NCI-H748 (cell line): ENCODE measurements at regions not wholly inside any gene's neighbourhood (a gene's known extent, or its start where the extent isn't known, plus 50 kb on each side); places are given as distances from the start of the nearest gene placed in this dataset.
A peak's percentile ranks its signal among the peaks of the same experiment; 100 is the strongest.

Experiments used
- DNase-seq: peaks from one replicate; lab custom pipeline; 2025; ENCODE audit not compliant: unreplicated experiment; lab: John Stamatoyannopoulos, UW

DNA sequence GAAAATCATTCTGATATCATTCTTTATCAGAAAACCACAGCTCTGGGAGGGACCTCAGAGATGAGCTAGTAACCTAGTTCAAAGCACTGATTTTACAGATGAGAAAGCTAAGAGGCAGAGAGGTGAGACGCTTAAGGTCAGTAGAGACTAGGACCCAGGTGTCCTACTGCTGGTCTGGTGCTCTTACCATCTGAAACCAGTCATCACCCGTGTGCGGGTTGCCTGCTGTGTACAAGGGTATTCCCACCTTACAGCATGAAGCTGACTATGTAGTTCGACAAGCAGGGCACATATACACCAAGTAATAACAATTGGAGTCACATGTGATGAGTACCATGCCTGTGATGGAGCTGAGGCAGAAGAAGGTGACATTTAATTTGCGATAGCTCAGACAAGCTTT, 133.7 kb downstream of the ADAMTS15 start:
- DNase-seq: no peak

DNA sequence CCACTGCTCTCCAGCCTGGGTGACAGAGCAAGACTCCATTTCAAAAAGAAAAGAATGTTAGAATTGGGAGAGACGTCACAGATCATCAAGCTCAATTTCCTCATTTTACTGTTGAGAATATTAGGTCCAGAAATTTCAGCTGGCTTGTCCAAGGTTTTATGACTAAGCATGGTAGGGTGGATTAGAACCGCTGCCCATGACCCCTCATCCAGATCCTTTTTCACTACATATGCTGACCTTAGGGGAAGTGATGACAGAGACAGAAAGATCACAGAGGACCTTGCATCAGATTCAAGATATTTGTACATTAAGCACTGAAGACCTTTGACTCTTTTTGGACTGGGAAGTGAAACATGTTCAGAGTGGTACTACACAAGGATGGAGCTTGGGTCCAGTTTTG, 134.5 kb downstream of the ADAMTS15 start:
- no peak for DNase-seq

DNA sequence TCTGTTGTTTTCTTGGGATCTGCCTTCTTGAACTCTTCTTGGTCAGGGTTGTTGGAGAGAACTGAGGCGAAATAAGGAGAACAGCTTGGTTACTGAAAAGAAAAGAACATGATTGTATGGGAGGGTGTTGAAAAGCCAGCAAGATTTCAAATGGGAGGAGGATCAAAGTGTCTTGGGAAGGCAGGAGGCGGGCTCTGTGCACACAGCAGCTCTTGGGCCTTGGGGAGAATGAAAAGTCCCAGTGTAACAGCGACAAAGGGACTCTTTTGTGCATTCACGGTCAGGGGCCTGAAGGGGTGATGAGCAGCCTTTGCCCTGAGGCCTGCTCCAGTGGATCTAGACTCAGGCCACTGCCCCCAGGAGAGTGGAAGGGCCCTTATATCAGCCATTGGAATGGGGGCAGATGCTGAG, 135.4 kb downstream of the ADAMTS15 start:
- no peak for DNase-seq

DNA sequence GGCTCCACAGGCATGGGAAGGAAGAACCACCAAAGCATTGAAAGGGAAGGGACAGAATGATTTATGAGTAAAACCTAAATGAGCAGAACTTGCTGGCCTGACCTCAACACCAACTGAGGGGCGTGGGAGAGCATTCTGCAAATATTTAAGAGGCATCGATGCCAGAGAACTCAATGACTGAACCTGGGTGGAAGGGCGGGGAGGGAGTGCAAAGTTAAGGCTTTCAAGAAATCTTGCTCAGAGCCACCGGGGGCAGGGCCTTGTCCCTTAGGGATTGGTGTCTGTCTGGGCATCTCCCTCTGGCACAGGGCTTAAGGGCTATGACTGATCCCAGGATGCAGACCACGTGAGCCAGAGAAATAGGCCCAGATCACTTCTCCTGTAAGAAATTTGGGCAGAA, 137.1 kb downstream of the ADAMTS15 start:
- DNase-seq: no peak

DNA sequence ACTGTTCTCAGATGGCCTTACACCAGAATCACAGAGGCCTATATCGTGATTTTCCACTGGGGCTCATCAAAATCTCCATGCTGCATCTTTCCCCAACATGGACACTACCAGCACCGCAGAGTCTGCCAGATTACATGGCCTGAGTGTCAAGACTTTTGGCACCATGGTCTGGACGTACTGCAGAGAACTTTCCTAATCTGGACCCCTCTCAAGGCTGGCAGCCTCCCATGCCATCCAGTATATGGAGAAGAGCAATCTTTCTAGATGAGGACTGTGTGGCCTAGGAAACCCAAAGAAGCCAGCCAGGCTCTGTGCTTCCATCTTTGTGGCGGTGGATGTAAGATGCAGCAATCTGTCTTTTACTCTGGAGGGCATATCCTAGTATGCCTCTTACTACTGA, 139.2 kb downstream of the ADAMTS15 start:
- DNase-seq: no peak

DNA sequence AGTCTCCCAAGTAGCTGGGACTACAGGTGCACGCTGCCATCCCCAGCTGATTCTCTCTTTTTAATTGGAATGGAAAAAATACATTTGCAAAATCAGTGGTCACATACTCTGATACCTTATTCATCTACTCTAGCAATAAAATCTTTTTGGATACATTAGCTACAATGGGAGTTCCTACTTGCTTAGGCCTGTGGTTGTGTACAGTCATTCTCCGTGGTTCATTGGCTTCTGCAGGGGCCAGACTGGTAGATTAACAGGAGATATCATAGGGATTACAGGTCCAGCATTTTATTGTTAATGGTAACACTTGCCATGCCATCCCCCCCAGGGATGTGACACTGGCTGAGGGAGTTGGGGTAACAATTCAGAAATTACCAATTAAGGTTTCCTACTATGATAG, 140.0 kb downstream of the ADAMTS15 start:
- DNase-seq: no peak

DNA sequence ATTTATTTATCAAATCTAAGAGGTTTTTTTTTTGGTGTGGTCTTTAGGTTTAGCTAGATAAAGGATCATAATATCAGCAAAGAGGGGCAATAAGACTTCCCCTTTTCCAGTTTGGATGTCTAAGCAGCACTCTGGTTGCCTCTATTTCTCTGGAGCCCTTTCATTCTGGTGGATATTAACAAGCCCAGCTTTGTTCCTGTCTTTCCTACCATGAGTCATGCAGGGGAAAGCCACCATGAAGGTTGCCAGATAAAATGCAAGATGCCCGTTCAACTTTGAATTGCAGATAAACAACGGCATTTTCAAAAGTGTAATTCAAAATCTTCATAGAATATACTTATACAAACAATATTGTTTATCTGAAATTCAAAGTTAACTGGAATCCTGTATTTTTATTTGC, 143.6 kb downstream of the ADAMTS15 start:
- no peak for DNase-seq

DNA sequence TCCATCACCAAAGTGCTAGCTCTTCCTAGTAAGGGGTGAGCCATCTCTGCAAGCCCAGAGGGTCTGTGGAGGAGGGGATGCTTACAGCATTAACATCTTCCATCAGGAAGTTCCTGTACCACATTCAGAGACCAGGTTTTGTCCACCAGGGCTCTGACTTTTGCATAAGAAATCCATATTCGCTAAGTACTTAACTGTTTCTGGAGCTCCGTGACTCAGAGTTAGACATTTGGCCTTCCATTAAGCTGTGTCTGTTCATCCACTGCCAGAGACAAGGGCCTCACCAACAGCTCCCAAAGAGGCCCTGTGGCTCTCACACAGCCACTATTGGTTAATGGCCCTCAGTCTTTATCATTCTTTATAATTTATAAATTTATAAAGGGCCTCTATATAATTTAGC, 144.6 kb downstream of the ADAMTS15 start:
- DNase-seq: no peak

DNA sequence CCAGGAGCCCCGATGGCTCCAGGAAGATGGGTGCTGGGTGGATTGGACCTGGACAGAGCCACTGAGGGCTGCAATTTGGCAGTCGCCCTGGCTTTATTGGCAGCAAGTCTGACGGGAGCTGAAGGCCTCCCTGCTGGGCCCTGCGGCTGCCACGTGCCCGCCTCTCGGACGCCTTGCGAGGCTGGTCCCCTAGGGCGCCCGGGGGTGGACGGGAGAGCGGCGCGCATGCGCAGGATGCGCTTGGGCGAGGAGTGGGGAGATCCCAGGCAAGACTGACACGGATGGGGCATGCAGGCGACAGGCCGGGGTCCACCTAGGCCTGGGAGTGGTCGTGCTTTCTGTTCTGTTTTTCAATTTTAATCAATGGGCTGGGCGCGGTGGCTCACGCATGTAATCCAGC, 150.0 kb downstream of the ADAMTS15 start:
- no peak for DNase-seq

DNA sequence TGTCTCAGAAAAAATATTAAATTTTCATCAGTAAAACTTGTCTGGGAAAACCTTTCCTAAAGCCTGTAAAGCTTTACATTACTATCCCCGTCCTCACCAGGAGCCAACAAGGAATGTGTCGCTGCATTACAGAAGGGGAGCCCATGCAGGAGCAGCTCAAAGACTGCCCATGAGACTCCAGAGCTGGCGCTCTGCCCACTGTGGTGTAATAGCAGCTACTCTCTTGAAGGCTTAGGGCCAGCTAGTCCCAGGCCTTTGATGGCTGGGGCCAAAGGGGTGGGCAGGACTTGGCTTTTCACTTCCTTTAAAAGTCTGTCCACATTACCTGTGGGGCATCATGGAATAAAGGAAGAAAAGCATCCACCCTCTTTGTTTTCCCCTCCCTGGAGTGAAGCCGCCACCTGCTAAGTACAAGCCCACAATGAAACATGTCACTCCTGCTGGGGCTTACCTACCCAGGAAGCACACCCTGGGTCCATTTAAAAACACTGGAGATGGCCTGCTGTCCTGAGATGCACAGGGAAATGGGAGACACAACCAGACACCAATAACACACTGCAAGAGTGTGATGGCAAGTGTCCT, 150.7 kb downstream of the ADAMTS15 start:
- no peak for DNase-seq

DNA sequence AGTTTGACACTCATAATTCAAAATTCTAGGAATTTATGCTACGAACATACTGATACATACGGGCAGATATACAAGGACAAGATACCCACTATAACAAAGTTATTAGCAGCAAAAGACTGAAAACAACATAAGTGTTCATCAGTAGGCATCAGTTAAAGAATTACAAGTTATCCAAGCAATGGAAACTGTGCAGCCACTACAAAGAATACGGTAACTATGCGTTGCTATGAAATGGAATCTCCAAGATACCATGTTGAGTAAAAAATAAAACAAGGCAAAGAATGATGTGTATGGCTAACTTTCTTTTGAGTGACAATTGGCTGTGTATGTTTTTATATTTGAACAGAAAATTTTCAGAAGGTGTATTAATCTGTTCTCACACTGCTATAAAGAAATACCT, 151.7 kb downstream of the ADAMTS15 start:
- no peak for DNase-seq

DNA sequence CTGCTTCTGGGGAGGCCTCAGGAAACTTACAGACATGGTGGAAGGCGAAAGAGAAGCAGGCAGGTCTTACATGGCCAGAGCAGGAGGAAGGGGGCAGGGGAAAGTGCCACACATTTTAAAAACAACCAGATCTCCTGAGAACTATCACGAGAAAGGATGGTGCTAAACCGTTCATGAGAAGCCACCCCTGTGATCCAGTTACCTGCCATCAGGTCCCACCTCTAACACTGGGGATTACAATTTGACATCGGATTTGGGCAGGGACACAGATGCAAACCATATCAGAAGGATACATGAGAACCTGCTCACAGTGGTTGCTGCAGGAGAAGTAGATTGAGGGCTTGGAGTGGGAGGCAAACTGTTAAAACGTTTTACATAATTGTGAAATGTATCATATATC, 152.2 kb downstream of the ADAMTS15 start:
- no peak for DNase-seq

DNA sequence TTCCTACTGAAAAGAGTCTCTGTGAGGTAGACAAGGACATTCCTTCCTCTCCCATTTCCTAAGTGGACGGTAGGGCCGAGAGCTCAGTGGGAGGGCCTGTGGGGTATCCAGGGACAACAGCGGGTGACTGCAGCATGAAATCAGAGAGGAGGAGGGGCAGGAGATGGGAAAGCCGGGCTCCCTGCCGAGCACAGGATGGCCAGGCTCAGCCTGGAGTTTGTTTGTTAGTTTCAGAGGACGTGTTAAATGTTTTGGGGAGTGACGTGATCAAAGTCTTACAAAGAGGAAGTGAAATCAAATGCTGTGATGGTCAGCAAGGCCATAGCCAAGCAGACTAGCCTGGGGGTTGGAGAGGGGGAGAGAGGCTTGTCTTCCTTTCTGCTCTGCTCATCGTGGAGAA, 152.7 kb downstream of the ADAMTS15 start:
- peak; percentile 22 for DNase-seq

DNA sequence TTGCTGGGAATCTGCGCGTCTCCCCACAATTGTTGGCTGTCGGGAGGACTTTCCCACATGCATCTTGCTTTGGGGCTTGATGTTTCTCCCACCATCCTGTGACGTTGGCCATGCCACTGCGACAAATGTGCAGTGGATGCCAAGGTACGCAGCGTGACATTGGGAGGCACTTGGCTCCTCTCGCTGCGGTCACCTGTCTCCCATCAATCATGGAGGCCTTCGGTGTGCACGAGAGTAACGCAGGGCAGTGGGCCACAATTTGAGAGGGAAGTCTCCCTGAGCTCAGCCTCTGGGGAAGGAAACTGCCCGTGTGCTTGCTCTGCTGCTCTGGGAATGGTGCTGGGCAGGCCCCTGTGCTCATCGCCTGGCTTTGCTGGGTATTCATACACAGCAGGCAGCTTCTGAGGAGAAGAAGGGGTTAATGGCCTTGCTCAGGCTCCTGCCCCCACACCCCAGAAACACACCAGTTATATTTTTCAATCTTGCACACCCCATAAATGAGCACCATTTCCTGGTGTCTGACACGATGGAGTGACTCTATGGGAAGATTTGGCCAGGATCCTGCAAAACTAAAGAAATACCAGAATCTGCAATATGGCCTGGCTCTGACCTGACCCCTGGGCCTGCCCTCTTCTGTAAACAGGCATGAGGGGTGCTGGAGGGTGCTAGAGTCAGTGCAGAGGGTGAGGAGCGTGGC, 153.5 kb downstream of the ADAMTS15 start:
- no peak for DNase-seq

DNA sequence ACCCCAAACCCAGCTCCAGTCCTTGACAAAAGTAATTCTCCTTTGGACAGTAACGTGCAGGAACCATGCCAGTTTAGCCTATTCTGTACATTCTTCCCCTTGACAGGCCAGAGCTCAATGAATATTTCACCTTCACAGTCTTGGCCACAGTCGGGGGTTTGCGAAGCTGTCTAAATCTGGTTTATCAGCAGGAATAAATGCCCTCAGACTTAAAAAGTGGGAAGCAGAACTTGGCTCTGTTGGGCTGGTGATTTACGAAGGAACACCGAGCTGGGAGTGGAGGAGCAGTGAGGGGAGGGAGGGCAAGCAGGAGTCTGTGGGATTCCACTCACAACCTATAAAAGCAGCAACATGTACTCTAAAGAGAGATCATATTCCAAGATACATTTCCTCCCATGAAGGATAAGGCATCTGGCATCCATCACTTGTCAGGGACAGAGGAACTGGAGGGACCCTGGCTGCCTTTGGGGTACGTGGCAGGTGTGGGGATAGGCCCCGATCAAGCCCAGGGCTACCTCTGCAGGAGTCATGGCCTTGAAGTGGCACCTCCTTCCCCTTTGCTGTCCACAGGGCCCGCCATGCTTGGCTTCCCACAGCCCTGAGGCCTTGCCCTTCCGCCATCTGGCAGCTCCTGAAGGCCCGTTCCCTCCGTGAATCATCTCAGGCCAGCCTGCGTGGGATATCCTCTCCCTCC, 154.3 kb downstream of the ADAMTS15 start:
- DNase-seq: no peak

DNA sequence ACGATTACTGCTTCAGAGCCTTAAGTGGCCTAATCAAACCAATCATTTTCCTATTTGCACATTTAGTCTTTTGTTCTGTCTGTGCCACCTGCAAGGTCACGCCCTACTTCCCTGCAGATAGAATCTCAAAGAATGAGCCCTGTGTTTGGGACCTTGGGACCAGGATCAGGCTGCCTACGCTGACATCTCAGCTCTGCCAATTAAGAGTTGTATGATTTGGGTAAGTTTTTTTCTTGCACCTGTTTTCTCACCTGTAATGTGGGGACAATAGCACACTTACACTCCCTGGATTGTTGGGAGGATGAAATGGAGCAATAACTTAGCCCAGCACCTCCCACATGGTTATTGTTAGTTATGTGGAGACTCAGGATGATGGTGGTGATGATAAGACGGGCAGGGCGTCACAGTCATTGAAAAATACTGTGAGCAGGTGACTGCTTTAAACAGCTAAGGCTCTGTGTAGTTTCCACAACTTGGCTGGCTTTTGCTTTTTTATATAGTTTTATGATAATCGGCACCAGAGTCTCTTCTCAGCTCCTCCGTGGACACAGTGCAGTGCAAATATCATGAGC, 155.0 kb downstream of the ADAMTS15 start:
- DNase-seq: peak; percentile 91

DNA sequence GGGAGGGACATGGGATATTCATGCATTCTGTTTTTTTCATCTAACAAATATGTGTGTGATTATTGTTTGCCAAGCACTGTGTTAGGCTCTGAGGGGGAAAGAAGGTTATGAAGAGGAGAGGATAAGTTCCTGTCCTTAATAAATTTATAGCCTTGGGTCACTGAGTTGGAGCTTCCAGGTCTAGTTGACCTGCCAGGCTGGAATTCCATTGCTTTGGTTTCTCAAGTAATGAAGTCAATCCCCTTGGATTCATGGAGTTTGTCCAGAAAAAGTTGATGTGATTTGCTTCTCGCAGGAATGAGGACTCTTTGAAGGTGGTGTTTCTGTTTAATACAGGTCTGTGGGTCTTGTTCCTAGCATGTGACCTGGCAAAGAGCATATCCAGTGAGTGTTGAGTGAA, 156.2 kb downstream of the ADAMTS15 start:
- no peak for DNase-seq

DNA sequence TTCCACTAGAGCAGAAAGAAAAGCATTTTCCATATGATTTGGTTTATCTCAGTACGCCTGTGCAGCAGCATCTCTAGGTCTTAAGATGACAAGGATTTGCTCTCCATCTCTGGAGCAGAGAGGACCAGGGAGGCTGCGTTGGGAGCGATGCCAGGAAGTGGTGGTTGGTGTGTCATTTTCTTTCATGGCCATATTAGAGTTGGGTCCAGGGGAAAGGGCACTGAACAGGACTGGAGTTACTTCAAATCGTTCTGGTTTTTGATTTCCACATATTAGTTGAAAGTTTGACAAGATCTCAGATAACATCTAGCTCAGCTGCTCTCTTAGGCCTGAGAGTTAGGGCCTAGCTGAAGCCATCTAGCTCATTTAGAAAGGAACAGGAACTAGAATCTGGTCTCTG, 157.7 kb downstream of the ADAMTS15 start:
- no peak for DNase-seq

DNA sequence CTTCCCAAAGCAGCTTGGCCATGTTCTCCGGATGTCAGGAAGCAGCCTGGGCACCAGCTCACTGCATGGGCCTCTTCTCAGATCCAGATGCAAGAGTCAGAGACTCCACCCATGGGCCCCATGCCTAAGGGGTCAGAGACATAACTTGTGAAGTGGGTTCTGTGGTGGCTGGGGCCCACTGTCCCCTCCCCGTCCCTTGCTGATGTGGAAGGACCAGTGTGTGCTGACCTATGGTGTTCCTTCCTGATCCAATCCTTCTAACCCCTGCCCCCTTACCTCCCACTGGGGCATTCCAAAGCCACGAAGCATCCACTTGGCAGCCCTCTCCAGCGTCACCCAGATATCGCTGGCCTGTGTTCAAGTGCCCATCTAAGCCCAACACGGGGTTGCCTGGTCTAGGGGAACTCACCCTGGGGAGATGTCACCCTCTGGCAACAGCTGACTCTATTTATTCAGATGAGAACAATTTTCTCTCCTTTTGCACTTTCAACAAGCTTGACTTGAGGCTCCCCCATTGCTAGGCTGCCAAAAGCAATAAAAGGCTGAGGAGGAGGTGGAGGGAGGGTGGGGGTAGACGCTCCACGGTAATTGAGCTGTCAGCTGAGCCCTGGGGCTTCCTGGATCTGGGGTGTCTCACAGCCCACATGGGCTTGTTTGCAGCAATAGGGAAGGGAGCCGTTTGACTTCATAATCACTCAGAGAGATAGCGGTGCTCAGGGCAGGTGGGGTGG, 158.5 kb downstream of the ADAMTS15 start:
- no peak for DNase-seq

DNA sequence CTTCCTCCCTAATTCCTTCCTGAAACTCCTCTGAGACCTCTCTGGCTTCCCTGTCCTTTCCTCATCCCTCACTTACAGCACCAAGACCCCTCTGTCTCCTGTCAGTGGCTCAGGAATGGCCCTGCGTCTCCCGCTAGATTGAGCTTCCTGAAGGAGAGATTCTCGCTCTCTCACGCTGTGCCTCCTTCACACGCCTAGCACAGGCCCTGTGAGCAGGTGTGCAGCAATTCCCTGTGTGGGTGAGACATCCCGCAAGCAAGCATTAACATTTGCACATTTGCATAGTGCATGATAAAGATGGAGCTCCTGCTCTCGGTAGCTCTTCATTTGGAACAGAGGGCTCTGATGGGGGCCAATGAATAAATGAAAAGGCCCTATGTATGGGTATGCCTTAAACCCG, 159.8 kb downstream of the ADAMTS15 start:
- no peak for DNase-seq
